H9 (cell line): ENCODE measurements at regions not wholly inside any gene's neighbourhood (a gene's known extent, or its start where the extent isn't known, plus 50 kb on each side); places are given as distances from the start of the nearest gene placed in this dataset.

Source experiments
- DNase-seq: peaks from one replicate; pipeline ENCODE4 v3.0.0-alpha.2; 2017
- H2AFZ ChIP-seq: one replicate; pipeline ENCODE4 v1.6.1; 2013; ENCODE audit warnings: mild to moderate bottlenecking, low read length, control low read depth, moderate library complexity
- H2AK5ac ChIP-seq: 2 replicates; pipeline ENCODE4 v1.6.1; 2013; ENCODE audit warnings: low read length, control low read depth, mixed read lengths; ENCODE audit not compliant: insufficient read length
- H2BK120ac ChIP-seq: one replicate; pipeline ENCODE4 v1.6.1; 2013; ENCODE audit warnings: low read depth, mild to moderate bottlenecking, low read length, control low read depth, inconsistent platforms; ENCODE audit not compliant: poor library complexity, severe bottlenecking
- H2BK12ac ChIP-seq: 2 replicates; pipeline ENCODE4 v1.6.1; 2013; ENCODE audit warnings: low read length, control low read depth, mixed read lengths, low read depth; ENCODE audit not compliant: insufficient read length
- H2BK15ac ChIP-seq: 2 replicates; pipeline ENCODE4 v1.6.1; 2013; ENCODE audit warnings: low read depth, low read length, control low read depth
- H2BK20ac ChIP-seq: one replicate; pipeline ENCODE4 v1.6.1; 2013; ENCODE audit warnings: low read depth, mild to moderate bottlenecking, low read length, control low read depth, inconsistent platforms; ENCODE audit not compliant: poor library complexity, severe bottlenecking
- H2BK5ac ChIP-seq: 2 replicates; pipeline ENCODE4 v1.6.1; 2013; ENCODE audit warnings: low read length, control low read depth, mixed read lengths; ENCODE audit not compliant: insufficient read length
- H3K14ac ChIP-seq: 2 replicates; pipeline ENCODE4 v1.6.1; 2013; ENCODE audit warnings: low read length, control low read depth; ENCODE audit not compliant: insufficient read depth
- H3K18ac ChIP-seq: 2 replicates; pipeline ENCODE4 v1.6.1; 2013; ENCODE audit warnings: low read depth, mild to moderate bottlenecking, mixed read lengths, low read length, control low read depth; ENCODE audit not compliant: insufficient read length
- H3K23ac ChIP-seq: 2 replicates; pipeline ENCODE4 v1.6.1; 2013; ENCODE audit warnings: low read length, control low read depth, mixed read lengths, low read depth; ENCODE audit not compliant: insufficient read length
- H3K23me2 ChIP-seq: 2 replicates; pipeline ENCODE4 v1.6.1; 2013; ENCODE audit warnings: low read depth, mild to moderate bottlenecking, mixed read lengths, low read length, control low read depth; ENCODE audit not compliant: insufficient read length, poor library complexity, severe bottlenecking
- H3K27ac ChIP-seq: 2 replicates; pipeline ENCODE4 v1.5.1; 2013; ENCODE audit warnings: low read length, control low read depth, mixed read lengths, low read depth; ENCODE audit not compliant: insufficient read length
- H3K27me3 ChIP-seq: 2 replicates; pipeline ENCODE4 v1.6.1; 2013; ENCODE audit warnings: low read length, control low read depth, inconsistent platforms; ENCODE audit not compliant: insufficient read depth
- H3K4ac ChIP-seq: 2 replicates; pipeline ENCODE4 v1.6.1; 2013; ENCODE audit warnings: low read depth, mild to moderate bottlenecking, control low read depth, inconsistent platforms, low read length, moderate library complexity
- H3K4me1 ChIP-seq: 2 replicates; pipeline ENCODE4 v1.6.1; 2013; ENCODE audit warnings: low read length, control low read depth, inconsistent platforms; ENCODE audit not compliant: insufficient read depth
- H3K4me2 ChIP-seq: 2 replicates; pipeline ENCODE4 v1.6.1; 2013; ENCODE audit warnings: low read length, control low read depth, mixed read lengths; ENCODE audit not compliant: insufficient read length, insufficient read depth
- H3K56ac ChIP-seq: 2 replicates; pipeline ENCODE4 v1.6.1; 2013; ENCODE audit warnings: low read depth, mild to moderate bottlenecking, mixed read lengths, low read length, control low read depth; ENCODE audit not compliant: insufficient read length
- H3K79me1 ChIP-seq: 2 replicates; pipeline ENCODE4 v1.6.1; 2013; ENCODE audit warnings: low read depth, mild to moderate bottlenecking, moderate library complexity, low read length, control low read depth, inconsistent platforms; ENCODE audit not compliant: insufficient read depth, poor library complexity, severe bottlenecking
- H3K79me2 ChIP-seq: 2 replicates; pipeline ENCODE4 v1.6.1; 2013; ENCODE audit warnings: low read length, control low read depth, inconsistent platforms; ENCODE audit not compliant: insufficient read depth
- H3K9ac ChIP-seq: 2 replicates; pipeline ENCODE4 v1.6.1; 2013; ENCODE audit warnings: low read length, control low read depth, mixed read lengths; ENCODE audit not compliant: insufficient read length; ENCODE audit errors: extremely low read depth
- H3K9me3 ChIP-seq: one replicate; pipeline ENCODE4 v1.6.1; 2013; ENCODE audit warnings: low read depth, low read length, inconsistent platforms; ENCODE audit not compliant: control insufficient read depth
- H3T11ph ChIP-seq: one replicate; pipeline ENCODE4 v1.6.1; 2013; ENCODE audit warnings: mild to moderate bottlenecking, low read length, control low read depth, inconsistent platforms
- H4K20me1 ChIP-seq: one replicate; pipeline ENCODE4 v1.6.1; 2013; ENCODE audit not compliant: control insufficient read depth, insufficient read length, insufficient read depth
- H4K5ac ChIP-seq: 2 replicates; pipeline ENCODE4 v1.6.1; 2013; ENCODE audit warnings: low read depth, mild to moderate bottlenecking, mixed read lengths, low read length, control low read depth; ENCODE audit not compliant: insufficient read length
- H4K8ac ChIP-seq: replicated peaks from 2 replicates; pipeline ENCODE4 v1.6.1; 2013; ENCODE audit warnings: low read length, control low read depth, mixed read lengths, low read depth; ENCODE audit not compliant: insufficient read length
- H4K91ac ChIP-seq: 2 replicates; pipeline ENCODE4 v1.6.1; 2013; ENCODE audit warnings: low read depth, mild to moderate bottlenecking, moderate library complexity, mixed read lengths, low read length, control low read depth; ENCODE audit not compliant: insufficient read length
- H3K27ac Mint-ChIP-seq, 3 experiments: 2 replicates in 2 of 3; 3 replicates in 1 of 3; pipeline ENCODE4 v1.8.0; 2020 to 2021; ENCODE audit warnings: mixed read lengths in 3 of 3, mild to moderate bottlenecking in 1 of 3, moderate library complexity in 1 of 3
- H3K27me3 Mint-ChIP-seq: 2 replicates; pipeline ENCODE4 v1.8.0; 2021; ENCODE audit warnings: low read depth, mild to moderate bottlenecking, moderate library complexity, mixed read lengths
- H3K36me3 Mint-ChIP-seq, 3 experiments: 2 replicates in 2 of 3; 3 replicates in 1 of 3; pipeline ENCODE4 v1.8.0; 2020 to 2021; ENCODE audit warnings: low read depth in 3 of 3, mixed read lengths in 3 of 3; ENCODE audit not compliant: insufficient read depth in 1 of 3
- H3K4me1 Mint-ChIP-seq, 2 experiments: 2 replicates each; pipeline ENCODE4 v1.8.0; 2020; ENCODE audit warnings: mixed read lengths in 2 of 2
- H3K4me3 Mint-ChIP-seq, 2 experiments: 2 replicates in 1 of 2; 3 replicates in 1 of 2; pipeline ENCODE4 v1.8.0; 2020 to 2021; ENCODE audit warnings: mild to moderate bottlenecking in 2 of 2, mixed read lengths in 2 of 2, moderate library complexity in 1 of 2
- H3K9me3 Mint-ChIP-seq, 2 experiments: 2 replicates in 1 of 2; 3 replicates in 1 of 2; pipeline ENCODE4 v1.8.0; 2020; ENCODE audit warnings: mild to moderate bottlenecking in 2 of 2, mixed read lengths in 2 of 2, moderate library complexity in 1 of 2
- CTCF ChIP-seq: fragments of 200-600 bp; sonication (generic); conservative IDR thresholded peaks from 3 replicates; pipeline ENCODE4 v1.8.0; 2021; ENCODE audit warnings: antibody characterized with exemption, mild to moderate bottlenecking
- WGBS: extraction: QIAGEN DNeasy Blood & Tissue Kit; methylation state at CpG from one replicate; pipeline ENCODE4 v1.1.7; 2013; ENCODE audit warnings: missing lambda C conversion rate, low lambda C conversion rate, mixed read lengths; ENCODE audit not compliant: insufficient read length; ENCODE audit errors: extremely low coverage; 5-methylcytosine and 5-hydroxymethylcytosine counted together

GRCh38 chr1:83769594-83770318 is 229.2 kb downstream of the TTLL7 start:
- H3K27me3 Mint-ChIP-seq = no peaks in the 10 kb centered on the region
- Histone ChIP-seq H4K20me1 (no peaks in the 10 kb centered on the region), H2BK12ac (no peak overlapping the region), H3K18ac (no peak overlapping the region), H3T11ph (no peak overlapping the region), H3K27ac (no peak overlapping the region), H3K4me2 (no peak overlapping the region), H4K8ac (no peak overlapping the region), H3K4ac (no peak overlapping the region), H3K23me2 (no peaks in the 10 kb centered on the region), H4K91ac (no peak overlapping the region), H3K23ac (no peak overlapping the region), H3K27me3 (no peaks in the 10 kb centered on the region), H2BK120ac (no peak overlapping the region), H3K79me1 (no peaks in the 10 kb centered on the region), H3K79me2 (no peaks in the 10 kb centered on the region), H2BK20ac (no peak overlapping the region), H2BK15ac (no peak overlapping the region), H3K4me1 (no peaks in the 10 kb centered on the region; the same call in 1 of the 2 replicates), H2AK5ac (no peak overlapping the region), H3K9ac (no peak overlapping the region), H3K9me3 (no peaks in the 10 kb centered on the region), H2AFZ (no peak overlapping the region), H2BK5ac (no peak overlapping the region), H3K14ac (no peak overlapping the region), H4K5ac (no peak overlapping the region), H3K56ac (no peak overlapping the region)
- no peaks in the 10 kb centered on the region for H3K9me3 Mint-ChIP-seq
- H3K4me1 Mint-ChIP-seq = peaks cover 2% of the 10 kb centered on the region in 2 experiments; a peak in 3 of 4 replicates
- H3K36me3 Mint-ChIP-seq = no peaks in the 10 kb centered on the region
- no peak for DNase-seq
- no peak for TF ChIP-seq CTCF
- no peak overlapping the region for H3K4me3 Mint-ChIP-seq
- WGBS = no CpG with 5 or more reads among the region's 3 CpGs
- H3K27ac Mint-ChIP-seq = no peak overlapping the region
